Stimulated activated CD4-positive, alpha-beta T cell treated with anti-CD3 and anti-CD28 coated beads, Interleukin-1b, Interleukin-23, amount 100 ng/mL, for 48 hours (primary cell): ENCODE measurements at regions not wholly inside any gene's neighbourhood (a gene's known extent, or its start where the extent isn't known, plus 50 kb on each side); places are given as distances from the start of the nearest gene placed in this dataset.
"Not testable (repeated sequence)": the region's sequence is repeated elsewhere in the genome, so short reads cannot be mapped to it uniquely, and the experiment has no call there.

Source experiments
- DNase-seq: peaks from one replicate; pipeline ENCODE4 v3.0.0-alpha.2; 2020

DNA sequence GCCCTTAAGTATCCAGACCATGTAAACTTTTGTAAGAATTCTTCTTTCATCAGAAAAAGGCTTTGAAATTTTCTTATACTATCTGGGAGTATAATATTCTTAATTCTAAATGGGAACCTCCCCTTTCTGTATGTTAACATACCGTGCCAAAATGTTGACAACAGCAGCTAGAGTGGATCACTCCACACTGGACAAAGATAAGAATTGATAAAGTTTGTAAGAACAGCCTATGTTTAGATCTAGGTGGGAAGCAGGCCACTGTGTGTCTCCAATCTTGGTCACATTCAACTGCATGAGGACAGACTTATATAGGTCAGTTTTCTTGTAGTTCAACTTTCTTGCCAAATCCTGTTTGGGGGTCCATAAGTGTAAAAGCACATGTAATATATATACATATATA lies 235.7 kb downstream of the RPIA start:
- DNase-seq, result no peak

GRCh38 chr2:88930659-88931058 lies 239.2 kb downstream of the RPIA start:
- DNase-seq, result no peak

- no peak for DNase-seq
Observed at GRCh38 chr2:88932686-88933085, 241.2 kb downstream of the RPIA start.

GRCh38 chr2:88933091-88933490 lies 241.6 kb downstream of the RPIA start:
- DNase-seq, result no peak

DNA sequence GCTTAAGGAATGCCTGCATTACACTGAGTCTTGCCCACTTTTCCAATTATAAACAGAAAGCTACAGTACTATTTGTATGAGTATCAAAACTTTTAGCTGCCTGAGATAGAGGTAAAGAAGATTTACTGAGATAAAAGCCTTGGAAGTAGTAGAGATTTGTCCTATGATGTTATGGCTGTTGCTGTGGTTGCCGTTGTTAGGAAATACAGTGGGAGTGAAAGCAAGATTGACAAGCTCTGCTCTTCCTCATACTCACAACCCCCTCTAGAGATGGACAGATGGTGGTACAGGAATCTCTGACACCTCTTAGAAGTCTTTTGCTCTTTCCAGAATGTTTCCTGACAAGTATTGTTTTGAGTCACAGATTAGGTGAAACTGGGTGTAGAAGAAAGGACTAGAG lies 242.5 kb downstream of the RPIA start:
- no peak for DNase-seq

GRCh38 chr2:88941178-88941577 lies 249.7 kb downstream of the RPIA start:
- DNase-seq, result not testable (repeated sequence)

DNA sequence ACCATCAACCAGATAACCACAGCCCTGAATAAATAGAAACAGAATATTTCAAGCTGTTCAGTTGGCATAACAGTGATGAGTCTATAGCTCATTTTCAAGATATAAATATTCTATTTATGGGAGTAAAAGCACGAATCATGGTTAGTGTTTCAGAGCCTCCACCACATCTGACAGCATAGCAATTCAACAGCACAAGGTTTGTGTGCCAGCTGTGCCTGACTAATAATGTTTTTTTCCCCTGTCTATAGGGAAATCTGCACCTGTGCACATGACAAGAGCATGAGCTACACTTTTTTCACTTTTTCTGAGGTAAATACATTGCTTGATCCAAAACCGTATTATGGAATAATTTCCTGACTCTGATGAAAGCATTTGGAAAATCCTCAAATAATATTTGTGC lies 251.3 kb downstream of the RPIA start:
- DNase-seq, result no peak

GRCh38 chr2:88949336-88949735 lies 257.9 kb downstream of the RPIA start:
- no peak for DNase-seq

GRCh38 chr2:88950010-88950409 lies 258.5 kb downstream of the RPIA start:
- DNase-seq, result no peak

DNA sequence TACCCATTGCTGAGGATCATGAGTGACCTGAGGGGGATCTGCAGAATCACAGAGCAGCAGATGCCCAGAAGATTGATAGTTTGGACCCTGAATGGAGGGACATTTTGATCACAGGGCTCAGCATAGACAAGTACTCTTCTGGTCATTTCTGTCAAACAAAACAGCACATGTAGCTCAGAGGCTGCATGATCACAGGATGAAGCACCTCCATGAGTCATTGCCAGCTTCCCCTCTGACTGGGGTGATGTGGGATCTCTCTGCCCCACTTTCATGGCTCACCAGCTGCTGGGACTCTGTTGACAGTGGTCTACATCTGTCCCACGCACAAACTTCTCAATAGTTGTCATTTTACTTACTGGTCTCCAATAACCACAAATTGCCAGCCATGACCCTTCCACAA lies 264.1 kb downstream of the RPIA start:
- no peak for DNase-seq

- DNase-seq, result no peak
Observed at GRCh38 chr2:88959480-88960204, 268.2 kb downstream of the RPIA start.

- not testable (repeated sequence) for DNase-seq
Observed at GRCh38 chr2:88961323-88961722, 269.9 kb downstream of the RPIA start.

GRCh38 chr2:88967844-88968243 lies 276.4 kb downstream of the RPIA start:
- no peak for DNase-seq

- not testable (repeated sequence) for DNase-seq
Observed at GRCh38 chr2:88978011-88978410, 286.5 kb downstream of the RPIA start.

GRCh38 chr2:88978446-88978845 lies 287.0 kb downstream of the RPIA start:
- not testable (repeated sequence) for DNase-seq

DNA sequence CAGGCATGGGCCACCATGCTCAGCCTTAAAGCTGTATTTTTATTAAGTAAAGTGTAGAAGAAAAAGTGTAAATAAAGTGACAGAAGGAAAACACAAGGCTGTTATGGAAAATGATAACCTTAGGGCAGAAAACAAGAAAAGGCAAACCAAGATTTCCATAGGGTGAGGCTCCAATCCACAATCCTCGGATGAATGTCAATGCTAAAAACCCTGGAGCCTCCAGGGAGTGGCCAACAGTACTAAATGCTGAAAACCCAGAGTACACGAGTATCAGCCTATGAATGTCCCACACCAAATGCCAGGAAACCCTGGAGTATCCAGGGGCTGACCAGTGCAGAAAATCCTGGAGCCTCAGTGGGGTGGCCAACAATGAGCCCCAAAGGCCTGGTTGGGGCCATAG lies 292.6 kb downstream of the RPIA start:
- DNase-seq, result not testable (repeated sequence)

- DNase-seq, result not testable (repeated sequence)
Observed at GRCh38 chr2:88986721-88987330, 295.4 kb downstream of the RPIA start.

DNA sequence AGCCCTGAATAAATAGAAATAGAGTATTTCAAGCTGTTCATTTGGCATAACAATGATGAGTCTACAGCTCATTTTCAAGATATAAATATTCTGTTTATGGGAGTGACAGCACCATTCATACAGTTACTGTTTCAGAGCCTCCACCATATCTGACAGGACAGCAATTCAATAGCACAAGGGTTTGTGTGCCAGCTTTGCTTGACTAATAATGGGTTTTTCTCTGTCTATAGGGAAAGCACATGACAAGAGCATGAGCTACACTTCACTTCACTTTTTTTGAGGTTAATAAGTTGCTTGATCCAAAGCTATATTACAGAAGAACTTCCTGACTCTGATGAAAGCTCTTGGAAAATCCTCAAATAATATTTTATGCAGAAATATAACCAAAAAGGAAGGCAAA lies 297.1 kb downstream of the RPIA start:
- not testable (repeated sequence) for DNase-seq

- DNase-seq, result not testable (repeated sequence)
Observed at GRCh38 chr2:88992819-88993218, 301.3 kb downstream of the RPIA start.

DNA sequence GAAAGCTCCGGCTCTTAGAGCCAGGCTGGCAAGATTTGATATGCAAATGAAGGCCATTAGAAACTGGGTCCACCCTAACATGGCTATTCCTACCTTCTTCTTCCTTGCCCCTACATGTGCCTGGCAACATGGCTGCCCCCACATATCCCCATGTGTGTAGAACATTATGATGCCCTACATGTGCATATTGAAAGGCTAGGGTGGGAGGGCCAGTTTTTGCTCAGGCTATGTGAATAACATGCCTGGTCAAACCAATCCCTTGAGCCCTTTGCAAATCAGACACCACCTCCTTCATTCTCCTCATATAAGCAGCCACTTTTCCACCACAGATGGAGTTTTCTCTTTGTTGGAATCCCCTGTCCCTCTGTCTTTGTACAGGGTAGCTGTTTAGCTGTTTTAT lies 303.4 kb downstream of the RPIA start:
- not testable (repeated sequence) for DNase-seq

- DNase-seq, result not testable (repeated sequence)
Observed at GRCh38 chr2:88996588-88996987, 305.1 kb downstream of the RPIA start.

DNA sequence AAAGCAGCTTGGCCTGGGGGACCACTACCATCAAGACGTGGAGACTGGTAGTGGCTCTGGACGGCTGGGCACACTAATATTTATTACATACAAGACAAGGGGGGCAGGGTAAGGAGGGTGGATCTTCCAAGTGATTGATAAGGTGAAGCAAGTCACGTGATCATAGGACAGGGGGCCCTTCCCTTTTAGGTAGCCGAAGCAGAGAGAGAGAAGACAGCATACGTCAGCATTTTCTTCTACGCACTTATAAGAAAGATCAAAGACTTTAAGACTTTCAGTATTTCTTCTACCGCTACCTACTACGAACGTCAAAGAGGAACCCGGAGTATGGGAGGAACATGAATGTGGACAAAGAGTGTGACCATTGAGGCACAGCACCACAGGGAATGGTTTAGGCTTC lies 307.9 kb downstream of the RPIA start:
- DNase-seq, result no peak

GRCh38 chr2:89000235-89000634 lies 308.8 kb downstream of the RPIA start:
- DNase-seq, result no peak

- DNase-seq, result not testable (repeated sequence)
Observed at GRCh38 chr2:89004238-89004637, 312.8 kb downstream of the RPIA start.

GRCh38 chr2:89020566-89020965 lies 329.1 kb downstream of the RPIA start:
- not testable (repeated sequence) for DNase-seq
